Retinal pigment epithelial cell (primary cell): ENCODE measurements at regions not wholly inside any gene's neighbourhood (a gene's known extent, or its start where the extent isn't known, plus 50 kb on each side); places are given as distances from the start of the nearest gene placed in this dataset.

Source experiments
- DNase-seq: peaks from one replicate; pipeline ENCODE4 v3.0.0-alpha.2; 2010; ENCODE audit warnings: low read depth
- H3K4me3 ChIP-seq: 2 replicates; pipeline ENCODE4 v1.5.1; 2011; ENCODE audit warnings: mild to moderate bottlenecking, low read length, control low read depth, moderate library complexity
- CTCF ChIP-seq: conservative IDR thresholded peaks from 2 replicates; pipeline ENCODE4 v1.5.1; 2011; ENCODE audit warnings: low read depth, low read length, control low read depth, inconsistent platforms

- no peak for TF ChIP-seq CTCF
- DNase-seq = no peak
- no peak overlapping the region for H3K4me3 ChIP-seq
Observed at GRCh38 chr3:72185549-72186399, 400.8 kb upstream of the PROK2 start.

- DNase-seq = no peak
Observed at GRCh38 chr3:72183489-72183888, 398.5 kb upstream of the PROK2 start.

GRCh38 chr3:72182206-72182605, 397.3 kb upstream of the PROK2 start:
- no peak overlapping the region for H3K4me3 ChIP-seq
- DNase-seq = no peak
- no peak for TF ChIP-seq CTCF

More at GRCh38 chr3:72183489-72183888, 398.5 kb upstream of the PROK2 start:
- H3K4me3 ChIP-seq = no peak overlapping the region
- no peak for TF ChIP-seq CTCF

GRCh38 chr3:72181251-72181650, 396.3 kb upstream of the PROK2 start:
- no peak for TF ChIP-seq CTCF
- no peak overlapping the region for H3K4me3 ChIP-seq
- no peak for DNase-seq

GRCh38 chr3:72180405-72180804, 395.5 kb upstream of the PROK2 start:
- no peak overlapping the region for H3K4me3 ChIP-seq
- TF ChIP-seq CTCF = no peak
- DNase-seq = no peak

GRCh38 chr3:72179107-72179464, 394.1 kb upstream of the PROK2 start:
- no peak for TF ChIP-seq CTCF
- DNase-seq = no peak

GRCh38 chr3:72178463-72179106, 393.6 kb upstream of the PROK2 start:
- TF ChIP-seq CTCF = no peak
- DNase-seq = no peak
- no peak overlapping the region for H3K4me3 ChIP-seq

More at GRCh38 chr3:72179107-72179464, 394.1 kb upstream of the PROK2 start:
- no peak overlapping the region for H3K4me3 ChIP-seq
